HL-60/S4 treated with phorbol 12-myristate 13-acetate at 8.2 ng/mL for 4 days and 3 days (cell line): ENCODE measurements at regions not wholly inside any gene's neighbourhood (a gene's known extent, or its start where the extent isn't known, plus 50 kb on each side); places are given as distances from the start of the nearest gene placed in this dataset.

Experiments used
- in situ Hi-C: fragments of 300-500 bp; cut with MboI; formaldehyde crosslinking; loops from 2 replicates; pipeline ENCODE4 v1.15.0; 2022; ENCODE audit warnings: low sequenced_read_pairs

GRCh38 chr13:99686157-99686572 is 184.9 kb downstream of the TM9SF2 start:
- in situ Hi-C loops, result no loop called here

GRCh38 chr13:99681695-99682094 is 180.4 kb downstream of the TM9SF2 start:
- in situ Hi-C loops, result no loop called here

- in situ Hi-C loops, result no loop called here
Measured at GRCh38 chr13:99677116-99677951, 176.1 kb downstream of the TM9SF2 start.

GRCh38 chr13:99671746-99672145 is 170.5 kb downstream of the TM9SF2 start:
- in situ Hi-C loops, result loop anchor here (25.0 kb wide), 1 partner anchor 566 kb away; no protein-coding TSS in a partner anchor

GRCh38 chr13:99669096-99669495 is 167.8 kb downstream of the TM9SF2 start:
- in situ Hi-C loops, result loop anchor here (25.0 kb wide), 1 partner anchor 568 kb away; no protein-coding TSS in a partner anchor

GRCh38 chr13:99666146-99666805 is 165.0 kb downstream of the TM9SF2 start:
- in situ Hi-C loops, result loop anchor here (25.0 kb wide), 1 partner anchor 571 kb away; no protein-coding TSS in a partner anchor

GRCh38 chr13:99665711-99666110 is 164.4 kb downstream of the TM9SF2 start:
- in situ Hi-C loops, result loop anchor here (25.0 kb wide), 1 partner anchor 572 kb away; no protein-coding TSS in a partner anchor

- in situ Hi-C loops, result loop anchor here (25.0 kb wide), 1 partner anchor 573 kb away; no protein-coding TSS in a partner anchor
Measured at GRCh38 chr13:99663908-99664307, 162.6 kb downstream of the TM9SF2 start.

GRCh38 chr13:99663185-99663825 is 162.0 kb downstream of the TM9SF2 start:
- in situ Hi-C loops, result loop anchor here (25.0 kb wide), 1 partner anchor 574 kb away; no protein-coding TSS in a partner anchor

- in situ Hi-C loops, result loop anchor here (25.0 kb wide), 1 partner anchor 575 kb away; no protein-coding TSS in a partner anchor
Measured at GRCh38 chr13:99662678-99663077, 161.4 kb downstream of the TM9SF2 start.

GRCh38 chr13:99661791-99662190 is 160.5 kb downstream of the TM9SF2 start:
- in situ Hi-C loops, result loop anchor here (25.0 kb wide), 1 partner anchor 576 kb away; no protein-coding TSS in a partner anchor

GRCh38 chr13:99659866-99660554 is 158.7 kb downstream of the TM9SF2 start:
- in situ Hi-C loops, result loop anchor here (25.0 kb wide), 1 partner anchor 577 kb away; no protein-coding TSS in a partner anchor

GRCh38 chr13:99659226-99659625 is 158.0 kb downstream of the TM9SF2 start:
- in situ Hi-C loops, result loop anchor here (25.0 kb wide), 1 partner anchor 578 kb away; no protein-coding TSS in a partner anchor

- in situ Hi-C loops, result loop anchor here (25.0 kb wide), 1 partner anchor 579 kb away; no protein-coding TSS in a partner anchor
Measured at GRCh38 chr13:99658261-99658991, 157.2 kb downstream of the TM9SF2 start.

GRCh38 chr13:99657848-99658260 is 156.6 kb downstream of the TM9SF2 start:
- in situ Hi-C loops, result loop anchor here (25.0 kb wide), 1 partner anchor 579 kb away; no protein-coding TSS in a partner anchor

- in situ Hi-C loops, result loop anchor here (25.0 kb wide), 1 partner anchor 580 kb away; no protein-coding TSS in a partner anchor
Measured at GRCh38 chr13:99656844-99657381, 155.6 kb downstream of the TM9SF2 start.

GRCh38 chr13:99656092-99656745 is 154.9 kb downstream of the TM9SF2 start:
- in situ Hi-C loops, result loop anchor here (25.0 kb wide), 1 partner anchor 581 kb away; no protein-coding TSS in a partner anchor

- in situ Hi-C loops, result loop anchor here (25.0 kb wide), 1 partner anchor 582 kb away; no protein-coding TSS in a partner anchor
Measured at GRCh38 chr13:99655351-99656091, 154.2 kb downstream of the TM9SF2 start.
